Stimulated activated CD4-positive, alpha-beta T cell treated with anti-CD3 and anti-CD28 coated beads, Interleukin-1b, Interleukin-23, amount 100 ng/mL, for 48 hours (primary cell): ENCODE measurements at regions not wholly inside any gene's neighbourhood (a gene's known extent, or its start where the extent isn't known, plus 50 kb on each side); places are given as distances from the start of the nearest gene placed in this dataset.

Experiments
- DNase-seq: peaks from one replicate; pipeline ENCODE4 v3.0.0-alpha.2; 2020

GRCh38 chr15:29913528-29914135 lies 91.4 kb upstream of the TJP1 start:
- no peak for DNase-seq

DNA sequence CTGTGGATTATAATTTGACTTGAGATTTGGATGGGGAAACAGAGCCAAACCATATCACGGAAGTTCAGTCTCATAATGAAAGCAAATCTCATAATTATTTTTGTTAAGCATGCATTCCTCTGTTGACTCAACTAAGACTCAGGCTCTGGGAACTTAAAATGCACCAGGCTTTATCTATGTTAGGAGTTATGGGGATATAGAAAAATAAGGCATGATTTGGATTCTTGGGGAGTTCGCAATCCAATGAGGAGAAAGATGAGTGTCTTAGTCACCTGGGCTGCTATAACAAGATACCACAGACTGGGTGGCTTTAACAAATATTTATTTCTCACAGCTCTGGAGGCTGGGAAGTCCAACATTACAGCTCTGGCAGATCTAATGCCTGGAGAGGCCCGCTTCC lies 89.4 kb upstream of the TJP1 start:
- DNase-seq, result no peak

GRCh38 chr15:29910068-29910467 lies 87.8 kb upstream of the TJP1 start:
- DNase-seq, result no peak

GRCh38 chr15:29904757-29905417 lies 82.6 kb upstream of the TJP1 start:
- DNase-seq, result no peak

DNA sequence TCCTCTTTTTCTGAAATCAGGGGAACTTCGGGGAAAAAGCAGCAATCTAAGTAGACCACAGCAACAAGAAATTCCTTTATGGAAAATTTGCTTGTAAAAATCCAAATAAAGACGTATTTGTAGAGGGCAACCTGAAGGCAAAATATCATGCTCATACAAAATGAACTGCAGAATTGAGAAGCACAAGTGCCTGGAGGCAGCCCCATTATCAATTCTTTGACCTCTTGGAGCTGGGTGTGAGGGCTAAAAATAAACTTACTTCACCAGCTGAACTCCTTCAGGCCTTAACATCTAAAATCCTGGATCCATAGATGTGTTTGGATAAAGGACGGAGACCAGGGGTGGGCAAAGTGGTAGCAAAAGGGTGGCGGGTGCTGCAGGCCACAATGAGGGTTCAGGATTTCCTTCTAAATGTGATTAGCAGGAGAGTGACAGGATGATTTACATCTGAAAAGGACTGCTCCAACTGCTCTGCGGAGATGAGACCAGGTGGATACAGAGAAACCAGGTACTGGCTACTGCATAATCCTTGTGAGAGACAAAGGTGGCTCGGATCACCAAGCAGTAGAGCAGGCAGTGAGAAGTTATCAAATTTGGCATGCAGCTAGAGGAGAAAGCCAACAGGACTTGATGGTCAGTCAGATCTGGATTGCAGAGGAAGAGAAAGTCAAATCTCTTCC lies 81.7 kb upstream of the TJP1 start:
- DNase-seq, result no peak

DNA sequence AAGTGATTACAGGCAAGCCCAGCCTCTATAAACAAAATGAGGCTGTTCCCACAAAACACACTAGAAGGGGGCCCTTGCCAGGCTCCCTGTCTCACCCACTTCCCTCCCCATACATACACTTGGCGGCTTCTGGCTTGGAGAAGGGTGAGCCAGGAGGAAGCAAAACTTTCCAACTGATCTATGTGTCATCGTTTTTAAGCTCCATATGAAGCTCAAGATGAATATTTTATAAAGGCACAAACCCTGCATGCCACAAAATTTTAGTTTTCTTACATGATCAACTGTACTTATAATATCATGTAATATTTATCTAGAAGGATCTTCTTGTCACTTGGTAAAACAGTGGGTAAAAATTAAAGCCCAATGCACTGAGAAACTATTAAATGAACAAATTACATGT lies 80.8 kb upstream of the TJP1 start:
- no peak for DNase-seq

- DNase-seq, result no peak
Observed at GRCh38 chr15:29900237-29901189, 78.2 kb upstream of the TJP1 start.

GRCh38 chr15:29896062-29896461 lies 73.8 kb upstream of the TJP1 start:
- no peak for DNase-seq

DNA sequence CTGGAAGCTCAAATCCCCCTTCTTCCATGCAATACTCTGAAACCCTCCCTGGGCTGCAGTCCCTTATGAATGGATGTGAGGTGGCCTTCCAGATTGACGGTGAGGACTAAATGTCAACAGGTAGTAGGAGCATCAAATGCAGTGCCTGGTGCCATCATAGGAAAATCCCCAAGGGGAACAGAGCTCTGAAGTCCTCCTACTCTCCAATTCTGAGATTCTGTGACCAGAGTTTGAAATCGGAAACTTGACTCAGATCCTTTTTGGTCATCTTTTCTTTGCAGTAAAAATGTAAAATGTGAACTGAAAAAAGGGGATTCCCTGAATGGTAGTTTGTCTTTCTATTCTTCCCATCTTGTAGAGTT lies 68.8 kb upstream of the TJP1 start:
- no peak for DNase-seq

GRCh38 chr15:29890336-29891095 lies 68.2 kb upstream of the TJP1 start:
- no peak for DNase-seq

DNA sequence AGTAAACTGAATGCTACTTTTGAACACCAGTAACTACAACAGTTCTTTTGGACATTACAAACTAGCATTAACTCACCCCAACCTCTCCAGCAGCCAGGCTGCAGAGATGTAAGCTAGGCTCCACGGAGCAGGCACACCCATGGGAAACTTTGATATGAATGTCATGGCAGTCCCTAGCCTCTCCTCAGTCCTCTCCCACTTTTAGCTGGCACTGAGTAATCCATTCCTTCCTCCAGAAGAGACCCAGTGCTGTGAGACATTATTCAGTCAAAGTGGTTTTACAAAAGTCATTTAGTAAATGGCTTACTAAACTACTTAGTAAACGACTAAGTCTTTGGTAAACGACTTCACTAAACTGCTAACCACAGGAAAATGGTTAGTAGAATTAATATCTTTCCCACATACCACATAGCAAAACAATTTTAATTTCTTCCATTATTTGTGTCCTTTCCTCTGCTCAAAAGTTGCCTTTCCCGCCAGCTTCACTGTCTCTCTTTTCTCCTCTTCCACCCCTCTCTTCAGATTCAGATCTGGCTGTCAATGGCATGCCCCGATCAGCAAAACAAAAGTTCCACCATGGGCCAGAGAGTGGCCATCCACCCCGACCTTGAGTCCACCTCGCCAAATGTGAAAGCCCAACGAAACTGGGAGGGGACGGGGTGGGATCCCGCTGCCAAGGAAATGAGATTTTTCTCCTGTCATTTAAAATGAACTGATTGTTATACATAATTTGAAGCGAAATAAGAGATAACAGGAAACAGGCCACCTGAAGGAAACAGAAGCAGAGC lies 67.5 kb upstream of the TJP1 start:
- no peak for DNase-seq

DNA sequence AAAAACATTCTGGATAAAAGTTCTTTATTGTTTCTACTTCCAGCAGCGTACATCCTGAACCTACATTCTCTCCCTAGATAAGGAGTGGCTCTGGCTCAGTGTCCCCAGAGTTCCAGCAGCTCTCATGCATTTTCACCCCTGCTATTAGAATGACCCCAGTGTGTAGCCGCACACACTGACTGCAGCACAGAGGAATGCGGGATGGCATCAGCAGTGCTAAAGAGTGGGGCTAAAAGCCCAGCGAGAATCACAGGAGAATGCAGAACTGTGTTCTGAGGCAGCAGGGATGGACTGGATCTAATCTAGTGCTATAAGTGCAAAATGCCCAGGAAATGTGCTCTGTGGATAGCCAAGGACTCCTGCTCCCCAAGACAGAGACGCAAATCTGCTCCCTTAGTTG lies 66.4 kb upstream of the TJP1 start:
- DNase-seq, result no peak

- no peak for DNase-seq
Observed at GRCh38 chr15:29887721-29888120, 65.5 kb upstream of the TJP1 start.

GRCh38 chr15:29885183-29885582 lies 62.9 kb upstream of the TJP1 start:
- no peak for DNase-seq

- DNase-seq, result no peak
Observed at GRCh38 chr15:29883126-29883525, 60.9 kb upstream of the TJP1 start.

DNA sequence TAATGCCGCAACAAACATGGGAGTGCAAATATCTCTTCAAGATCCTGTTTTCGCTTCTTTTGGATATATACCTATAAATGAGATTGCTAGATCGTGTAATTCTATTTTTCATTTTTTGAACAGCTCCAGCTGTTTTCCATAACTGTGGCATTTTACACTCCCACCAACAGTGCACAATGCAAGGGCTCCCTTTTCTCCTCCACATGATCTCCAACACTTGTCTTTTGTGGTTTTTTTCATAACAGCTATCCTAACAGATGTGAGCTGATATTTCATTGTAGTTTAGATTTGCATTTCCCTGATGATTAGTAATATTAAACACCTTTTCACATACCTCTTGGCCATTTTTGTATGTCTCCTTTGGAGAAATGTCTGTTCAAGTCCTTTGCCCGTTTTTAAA lies 58.6 kb upstream of the TJP1 start:
- DNase-seq, result no peak

- DNase-seq, result no peak
Observed at GRCh38 chr15:29880341-29880740, 58.1 kb upstream of the TJP1 start.

- DNase-seq, result no peak
Observed at GRCh38 chr15:29874977-29875376, 52.7 kb upstream of the TJP1 start.

DNA sequence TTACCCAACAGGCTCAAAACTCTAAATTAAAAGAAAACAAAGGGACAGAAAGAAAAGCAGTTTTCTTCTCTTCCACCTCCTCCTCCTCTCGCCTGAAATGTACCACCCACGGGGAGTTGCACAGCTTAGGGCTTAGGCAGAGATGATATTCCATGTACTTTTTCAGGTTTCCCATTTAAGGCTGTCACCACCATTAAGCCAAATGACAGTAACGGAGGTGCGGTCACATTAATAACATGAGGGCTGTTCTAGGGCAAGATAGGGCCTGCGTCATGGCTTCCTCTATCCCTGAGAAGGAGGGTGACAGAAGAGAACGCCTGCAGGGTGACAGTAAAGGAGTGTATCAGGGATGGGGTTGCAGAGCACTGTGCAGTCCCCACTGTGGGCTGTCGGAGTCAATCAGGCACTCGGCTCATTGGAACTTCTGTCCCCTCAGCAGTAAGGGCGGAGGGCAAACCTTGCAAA lies 51.7 kb upstream of the TJP1 start:
- DNase-seq, result no peak

DNA sequence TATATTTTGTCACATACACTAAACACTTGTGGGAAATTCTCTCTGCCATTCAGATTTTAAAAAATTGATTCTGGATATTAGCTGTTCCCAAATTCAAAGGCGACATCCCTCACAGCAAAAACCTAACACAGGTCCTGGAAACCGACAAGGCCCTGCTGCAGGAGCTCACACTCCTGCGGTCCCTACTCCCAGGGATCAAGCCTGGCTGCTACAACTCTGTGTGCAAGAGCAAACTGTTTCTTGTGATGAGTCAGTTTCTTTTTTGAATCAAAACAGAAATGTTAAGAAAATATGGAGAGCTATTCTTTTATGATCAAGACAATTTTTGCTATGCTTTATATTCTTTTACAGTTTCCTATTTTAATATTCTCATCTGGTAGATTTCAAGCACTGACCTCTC lies 51.0 kb upstream of the TJP1 start:
- DNase-seq, result no peak

DNA sequence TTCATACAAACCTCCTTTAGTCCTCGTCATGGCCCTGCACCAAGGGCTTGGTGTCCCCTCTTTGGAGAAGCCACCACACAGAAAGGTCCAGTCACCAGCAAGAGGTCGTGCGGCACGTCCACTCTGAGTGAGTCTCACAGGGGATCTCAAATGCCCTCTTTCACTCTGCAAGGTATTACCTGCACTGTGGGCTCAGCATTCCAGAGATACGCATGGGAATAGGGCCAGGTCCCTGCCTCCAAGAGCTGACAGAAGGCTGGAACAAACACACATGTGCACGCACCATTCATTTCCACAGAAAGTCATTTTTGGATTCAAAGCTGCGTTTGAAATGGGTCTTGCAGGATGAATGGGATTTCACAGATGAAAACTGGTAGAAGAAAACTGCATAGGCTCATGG lies 50.4 kb upstream of the TJP1 start:
- DNase-seq, result no peak
